ENCODE measurements at regions not wholly inside any gene's neighbourhood (a gene's known extent, or its start where the extent isn't known, plus 50 kb on each side); places are given as distances from the start of the nearest gene placed in this dataset.

GRCh38 chr15:98363955-98364354 is 284.4 kb upstream of the IGF1R start:
- POLR2A ChIA-PET, result no interaction called here
- H3K9me3 Mint-ChIP-seq (ENCODE audit: unreplicated experiment), result no peaks in the 10 kb centered on the region
- H3K4me1 Mint-ChIP-seq (ENCODE audit: low read depth, unreplicated experiment), result no peaks in the 10 kb centered on the region
- no peaks in the 10 kb centered on the region for H3K36me3 Mint-ChIP-seq (ENCODE audit: insufficient read depth, unreplicated experiment)
- TF ChIP-seq, protein P1, sequence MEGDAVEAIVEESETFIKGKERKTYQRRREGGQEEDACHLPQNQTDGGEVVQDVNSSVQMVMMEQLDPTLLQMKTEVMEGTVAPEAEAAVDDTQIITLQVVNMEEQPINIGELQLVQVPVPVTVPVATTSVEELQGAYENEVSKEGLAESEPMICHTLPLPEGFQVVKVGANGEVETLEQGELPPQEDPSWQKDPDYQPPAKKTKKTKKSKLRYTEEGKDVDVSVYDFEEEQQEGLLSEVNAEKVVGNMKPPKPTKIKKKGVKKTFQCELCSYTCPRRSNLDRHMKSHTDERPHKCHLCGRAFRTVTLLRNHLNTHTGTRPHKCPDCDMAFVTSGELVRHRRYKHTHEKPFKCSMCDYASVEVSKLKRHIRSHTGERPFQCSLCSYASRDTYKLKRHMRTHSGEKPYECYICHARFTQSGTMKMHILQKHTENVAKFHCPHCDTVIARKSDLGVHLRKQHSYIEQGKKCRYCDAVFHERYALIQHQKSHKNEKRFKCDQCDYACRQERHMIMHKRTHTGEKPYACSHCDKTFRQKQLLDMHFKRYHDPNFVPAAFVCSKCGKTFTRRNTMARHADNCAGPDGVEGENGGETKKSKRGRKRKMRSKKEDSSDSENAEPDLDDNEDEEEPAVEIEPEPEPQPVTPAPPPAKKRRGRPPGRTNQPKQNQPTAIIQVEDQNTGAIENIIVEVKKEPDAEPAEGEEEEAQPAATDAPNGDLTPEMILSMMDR (IDR thresholded peaks at IDR 0.05; ENCODE audit: insufficient read depth in 1 of 2, low read depth in 1 of 2, low read length in 1 of 2, severe bottlenecking in 1 of 2, unreplicated experiment in 1 of 2), result no peak
- Histone ChIP-seq H3K4me1 (no peaks in the 10 kb centered on the region), H3K4me3 (ENCODE audit: low read depth, low read length) (no peak overlapping the region), H3K27me3 (replicated peaks; ENCODE audit: control insufficient read depth, insufficient read depth, low read length) (no peaks in the 10 kb centered on the region), H3K36me3 (ENCODE audit: control insufficient read depth, insufficient read depth, low read length) (no peaks in the 10 kb centered on the region), H3K9me3 (no peaks in the 10 kb centered on the region)
- no TSS peak for BruUV-seq (replicated peaks)
- H3K4me3 Mint-ChIP-seq (ENCODE audit: unreplicated experiment), result no peak overlapping the region
- CTCF ChIA-PET, result no interaction called here
- intact Hi-C loops (cut with micrococcal nuclease; ENCODE audit: unreplicated experiment), result no loop called here
- DNase-seq, result no peak
- no peak overlapping the region for H3K27ac Mint-ChIP-seq (ENCODE audit: unreplicated experiment)
- H3K27me3 Mint-ChIP-seq (ENCODE audit: insufficient read depth, unreplicated experiment), result no peaks in the 10 kb centered on the region

GRCh38 chr15:98369081-98369716 is 279.1 kb upstream of the IGF1R start:
- DNase-seq, result no peak
- H3K27me3 ChIP-seq (replicated peaks; ENCODE audit: control insufficient read depth, insufficient read depth, low read length), result no peaks in the 10 kb centered on the region
- no peak overlapping the region for H3K4me3 ChIP-seq (ENCODE audit: low read depth, low read length)
- Mint-ChIP-seq H3K36me3 (ENCODE audit: insufficient read depth, unreplicated experiment) (no peaks in the 10 kb centered on the region), H3K27me3 (ENCODE audit: insufficient read depth, unreplicated experiment) (no peaks in the 10 kb centered on the region), H3K4me1 (ENCODE audit: low read depth, unreplicated experiment) (no peaks in the 10 kb centered on the region), H3K9me3 (ENCODE audit: unreplicated experiment) (no peaks in the 10 kb centered on the region), H3K27ac (ENCODE audit: unreplicated experiment) (no peak overlapping the region), H3K4me3 (ENCODE audit: unreplicated experiment) (no peak overlapping the region)
- H3K36me3 ChIP-seq (ENCODE audit: control insufficient read depth, insufficient read depth, low read length), result no peaks in the 10 kb centered on the region
- intact Hi-C loops (cut with micrococcal nuclease; ENCODE audit: unreplicated experiment), result no loop called here
- no TSS peak for BruUV-seq (replicated peaks)
- ChIA-PET CTCF (interaction anchor here (0.6 kb wide), 1 partner anchor 150 kb away, joined by 3 read pairs; no protein-coding TSS in a partner anchor), POLR2A (no interaction called here)
- H3K4me1 ChIP-seq, result no peaks in the 10 kb centered on the region
- TF ChIP-seq, protein P1 (IDR thresholded peaks at IDR 0.05; ENCODE audit: insufficient read depth in 1 of 2, low read depth in 1 of 2, low read length in 1 of 2, severe bottlenecking in 1 of 2, unreplicated experiment in 1 of 2), result no peak
- H3K9me3 ChIP-seq, result no peaks in the 10 kb centered on the region

GRCh38 chr15:98375513-98376340 is 272.6 kb upstream of the IGF1R start:
- TF ChIP-seq, protein P1 (IDR thresholded peaks at IDR 0.05; ENCODE audit: insufficient read depth in 1 of 2, low read depth in 1 of 2, low read length in 1 of 2, severe bottlenecking in 1 of 2, unreplicated experiment in 1 of 2), result no peak
- Mint-ChIP-seq H3K4me3 (ENCODE audit: unreplicated experiment) (no peak overlapping the region), H3K4me1 (ENCODE audit: low read depth, unreplicated experiment) (no peaks in the 10 kb centered on the region), H3K9me3 (ENCODE audit: unreplicated experiment) (peaks cover 22% of the 10 kb centered on the region), H3K27ac (ENCODE audit: unreplicated experiment) (no peak overlapping the region), H3K36me3 (ENCODE audit: insufficient read depth, unreplicated experiment) (no peaks in the 10 kb centered on the region), H3K27me3 (ENCODE audit: insufficient read depth, unreplicated experiment) (peaks cover 5% of the 10 kb centered on the region)
- no peaks in the 10 kb centered on the region for H3K36me3 ChIP-seq (ENCODE audit: control insufficient read depth, insufficient read depth, low read length)
- ChIA-PET POLR2A (no interaction called here), CTCF (no interaction called here)
- no peaks in the 10 kb centered on the region for H3K27me3 ChIP-seq (replicated peaks; ENCODE audit: control insufficient read depth, insufficient read depth, low read length)
- H3K4me1 ChIP-seq, result no peaks in the 10 kb centered on the region
- no peak for DNase-seq
- BruUV-seq (replicated peaks), result no TSS peak
- intact Hi-C loops (cut with micrococcal nuclease; ENCODE audit: unreplicated experiment), result no loop called here
- H3K4me3 ChIP-seq (ENCODE audit: low read depth, low read length), result no peak overlapping the region
- H3K9me3 ChIP-seq, result no peaks in the 10 kb centered on the region

Data from Caco-2 (cell line).